CD4-positive, alpha-beta memory T cell (primary cell): ENCODE measurements at regions not wholly inside any gene's neighbourhood (a gene's known extent, or its start where the extent isn't known, plus 50 kb on each side); places are given as distances from the start of the nearest gene placed in this dataset.

Experiments
- CTCF ChIA-PET: fragments of 350-600 bp; sonication (Branson Sonifier 250); formaldehyde crosslinking; loops from one replicate; lab custom pipeline; 2021; ENCODE audit warnings: inconsistent platforms; ENCODE audit not compliant: partially characterized antibody; lab: Charles Lee
- POLR2A ChIA-PET: fragments of 350-600 bp; sonication (Branson Sonifier 250); formaldehyde crosslinking; loops from one replicate; lab custom pipeline; 2021; ENCODE audit not compliant: partially characterized antibody; lab: Charles Lee
- DNase-seq, 5 donors: peaks; one replicate each; pipeline versions ENCODE4 v3.0.0 to v3.0.0-alpha.2; 2020 to 2022; ENCODE audit warnings: mixed read lengths in 1 of 5
- H3K27ac ChIP-seq: one replicate; pipeline ENCODE4 v1.7.0; 2013; ENCODE audit warnings: low read depth, low read length
- H3K27me3 ChIP-seq: 2 replicates; pipeline ENCODE4 v1.7.0; 2013; ENCODE audit warnings: mild to moderate bottlenecking, low read length, moderate library complexity; ENCODE audit not compliant: insufficient read depth
- H3K36me3 ChIP-seq: 2 replicates; pipeline ENCODE4 v1.7.0; 2013; ENCODE audit warnings: mild to moderate bottlenecking, low read length, moderate library complexity; ENCODE audit not compliant: insufficient read depth
- H3K4me1 ChIP-seq: 2 replicates; pipeline ENCODE4 v1.7.0; 2013; ENCODE audit warnings: mild to moderate bottlenecking, low read length, moderate library complexity; ENCODE audit not compliant: insufficient read depth
- H3K4me3 ChIP-seq, 2 donors: one replicate each; pipeline ENCODE4 v1.7.0; 2013; ENCODE audit warnings: low read length in 2 of 2, mild to moderate bottlenecking in 1 of 2
- H3K9me3 ChIP-seq, 2 donors: one replicate each; pipeline ENCODE4 v1.7.0; 2013; ENCODE audit warnings: low read length in 2 of 2, control low read depth in 1 of 2; ENCODE audit not compliant: control insufficient read depth in 1 of 2
- H3K27ac Mint-ChIP-seq, 7 donors: one replicate each; pipeline ENCODE4 v1.8.0; 2020 to 2021; ENCODE audit warnings: mixed read lengths in 7 of 7, mild to moderate bottlenecking in 6 of 7, inconsistent platforms in 3 of 7, moderate library complexity in 3 of 7
- H3K27me3 Mint-ChIP-seq, 2 donors: one replicate each; pipeline ENCODE4 v1.8.0; 2020 to 2021; ENCODE audit warnings: mixed read lengths in 2 of 2
- H3K36me3 Mint-ChIP-seq, 2 donors: one replicate each; pipeline ENCODE4 v1.8.0; 2020 to 2021; ENCODE audit warnings: mixed read lengths in 2 of 2, inconsistent platforms in 1 of 2, mild to moderate bottlenecking in 1 of 2
- H3K4me1 Mint-ChIP-seq, 4 donors: one replicate each; pipeline ENCODE4 v1.8.0; 2020 to 2021; ENCODE audit warnings: mixed read lengths in 4 of 4, mild to moderate bottlenecking in 1 of 4
- H3K4me3 Mint-ChIP-seq, 8 donors: one replicate each; pipeline ENCODE4 v1.8.0; 2020 to 2021; ENCODE audit warnings: mixed read lengths in 8 of 8, mild to moderate bottlenecking in 7 of 8, moderate library complexity in 6 of 8, inconsistent platforms in 3 of 8
- H3K9me3 Mint-ChIP-seq, 8 donors: one replicate each; pipeline ENCODE4 v1.8.0; 2020 to 2021; ENCODE audit warnings: mixed read lengths in 8 of 8, mild to moderate bottlenecking in 5 of 8, inconsistent platforms in 3 of 8, moderate library complexity in 1 of 8
- intact Hi-C: fragments of 100-400 bp; cut with micrococcal nuclease; formaldehyde crosslinking; loops from one replicate; pipeline ENCODE4 v1.15.1; 2023

DNA sequence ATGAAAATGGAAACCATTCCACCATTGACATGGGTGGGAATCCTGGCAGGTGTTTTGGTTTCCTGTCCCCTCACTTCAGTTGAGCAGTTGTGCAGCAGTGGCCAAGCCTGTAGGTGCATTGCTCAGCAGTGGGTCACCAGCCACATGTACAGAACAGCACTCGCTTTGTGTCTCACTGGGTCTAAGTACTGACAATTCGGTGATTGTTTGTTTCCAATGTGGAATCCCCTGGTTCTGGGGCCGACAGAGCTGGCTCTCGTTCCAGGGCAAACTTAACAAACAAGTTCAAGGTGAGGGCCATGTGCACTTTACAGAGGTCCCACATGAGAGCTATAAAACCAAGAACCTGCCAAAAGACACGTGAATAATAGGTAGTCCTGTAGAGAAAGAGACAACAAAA lies 54.1 kb upstream of the SPATA13 start:
- intact Hi-C loops = no loop called here
- Mint-ChIP-seq H3K9me3 (peaks cover 0 to 2% (median 0%) of the 10 kb centered on the region in 8 donors), H3K36me3 (no peaks in the 10 kb centered on the region), H3K27me3 (peaks cover 3 to 9% of the 10 kb centered on the region in 2 donors), H3K27ac (no peak overlapping the region), H3K4me3 (no peak overlapping the region), H3K4me1 (no peaks in the 10 kb centered on the region)
- no peaks in the 10 kb centered on the region for H3K36me3 ChIP-seq
- no peak for DNase-seq
- POLR2A ChIA-PET = no interaction called here
- H3K27me3 ChIP-seq = no peaks in the 10 kb centered on the region
- no peaks in the 10 kb centered on the region for H3K4me1 ChIP-seq
- H3K4me3 ChIP-seq = no peak overlapping the region
- H3K27ac ChIP-seq = no peak overlapping the region
- CTCF ChIA-PET = no interaction called here
- no peaks in the 10 kb centered on the region for H3K9me3 ChIP-seq

DNA sequence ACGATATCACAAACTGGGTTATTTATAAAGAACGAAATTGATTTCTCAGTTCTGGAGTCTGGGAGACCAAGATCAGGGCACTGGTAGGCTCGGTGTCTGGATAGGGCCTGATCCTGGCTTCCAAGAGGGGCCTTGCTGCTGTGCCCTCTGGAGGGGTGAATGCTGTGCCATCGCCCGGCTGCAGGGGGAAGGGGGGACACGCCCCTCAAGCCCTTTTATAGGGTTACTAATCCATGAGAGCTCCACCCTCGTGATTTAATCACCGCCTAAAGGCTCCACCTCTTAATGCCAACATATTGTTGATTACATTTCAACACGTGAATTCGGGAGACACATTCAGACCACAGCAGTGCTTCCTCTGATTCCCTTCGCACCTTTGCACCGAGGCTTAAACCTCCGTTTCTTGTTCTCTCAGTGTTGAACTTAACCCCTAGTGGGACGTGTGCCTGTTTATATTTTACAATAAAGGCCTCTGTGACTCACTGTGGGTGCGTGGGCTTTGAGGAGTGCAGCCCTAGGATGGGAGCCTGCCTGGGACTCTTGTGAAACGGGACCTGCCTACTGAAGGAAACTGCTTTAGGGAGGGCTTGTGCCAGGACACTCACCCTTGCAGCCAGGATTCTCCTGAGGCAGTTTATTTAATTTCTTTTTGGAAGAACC lies 52.4 kb upstream of the SPATA13 start:
- DNase-seq = no peak
- Mint-ChIP-seq H3K27me3 (peaks cover 8 to 13% of the 10 kb centered on the region in 2 donors), H3K27ac (no peak overlapping the region), H3K4me1 (no peaks in the 10 kb centered on the region), H3K4me3 (no peak overlapping the region), H3K36me3 (no peaks in the 10 kb centered on the region), H3K9me3 (peaks cover 0 to 2% (median 0%) of the 10 kb centered on the region in 8 donors)
- Histone ChIP-seq H3K27me3 (no peaks in the 10 kb centered on the region), H3K9me3 (no peaks in the 10 kb centered on the region), H3K36me3 (no peaks in the 10 kb centered on the region), H3K27ac (no peak overlapping the region), H3K4me3 (no peak overlapping the region), H3K4me1 (no peaks in the 10 kb centered on the region)
- intact Hi-C loops = no loop called here
- CTCF ChIA-PET = no interaction called here
- POLR2A ChIA-PET = no interaction called here

DNA sequence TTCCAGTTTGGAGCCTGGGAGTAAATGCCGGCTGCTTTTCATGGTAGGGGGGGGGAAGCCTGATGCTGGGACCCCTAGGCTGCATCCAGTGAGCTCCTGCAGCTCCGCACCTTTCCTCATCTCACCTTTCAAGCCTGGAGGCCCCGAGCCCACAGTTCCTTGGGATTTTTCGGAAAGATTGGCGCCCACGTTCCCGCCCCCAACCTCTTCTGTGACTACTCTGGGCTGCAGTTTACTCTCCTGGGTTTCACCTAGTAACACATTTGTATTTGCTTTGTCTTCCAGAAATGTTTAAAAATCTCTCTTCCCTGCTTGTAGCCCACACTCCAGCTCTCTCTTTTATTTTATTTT lies 51.9 kb upstream of the SPATA13 start:
- H3K9me3 Mint-ChIP-seq = peaks cover 0 to 2% (median 0%) of the 10 kb centered on the region in 8 donors
- no peaks in the 10 kb centered on the region for H3K36me3 Mint-ChIP-seq
- Histone ChIP-seq H3K27me3 (no peaks in the 10 kb centered on the region), H3K9me3 (no peaks in the 10 kb centered on the region), H3K4me3 (no peak overlapping the region), H3K27ac (no peak overlapping the region), H3K36me3 (no peaks in the 10 kb centered on the region), H3K4me1 (no peaks in the 10 kb centered on the region)
- H3K4me1 Mint-ChIP-seq = no peaks in the 10 kb centered on the region
- CTCF ChIA-PET = no interaction called here
- no peak for DNase-seq
- POLR2A ChIA-PET = no interaction called here
- H3K27ac Mint-ChIP-seq = no peak overlapping the region
- intact Hi-C loops = no loop called here
- peaks cover 8 to 13% of the 10 kb centered on the region in 2 donors for H3K27me3 Mint-ChIP-seq
- H3K4me3 Mint-ChIP-seq = no peak overlapping the region

DNA sequence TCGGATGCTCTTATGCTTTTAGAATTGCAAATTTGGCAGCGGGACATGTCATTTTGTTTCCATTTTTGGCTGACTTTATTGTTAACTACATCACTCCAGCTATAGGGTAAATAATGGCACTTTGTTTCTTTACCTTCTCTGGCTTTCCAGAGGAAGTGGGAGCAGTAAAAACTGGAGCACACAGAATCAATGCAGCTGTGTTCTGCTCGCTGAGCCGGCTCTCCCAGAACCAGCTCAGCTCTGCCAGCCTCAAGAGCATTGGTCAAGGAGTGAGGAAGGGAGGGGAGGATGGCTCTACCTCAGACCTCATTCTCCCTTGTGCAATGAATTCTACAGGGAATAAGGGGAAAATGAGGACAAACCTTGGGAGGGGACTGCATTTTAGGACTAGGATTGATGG lies 50.5 kb upstream of the SPATA13 start:
- H3K9me3 Mint-ChIP-seq = peaks cover 0 to 2% (median 0%) of the 10 kb centered on the region in 8 donors
- H3K9me3 ChIP-seq = no peaks in the 10 kb centered on the region
- peaks cover 0 to 2% (median 0%) of the 10 kb centered on the region in 4 donors for H3K4me1 Mint-ChIP-seq
- H3K4me3 Mint-ChIP-seq = no peak overlapping the region
- ChIA-PET POLR2A (no interaction called here), CTCF (no interaction called here)
- DNase-seq = no peak
- H3K36me3 Mint-ChIP-seq = no peaks in the 10 kb centered on the region
- H3K27me3 Mint-ChIP-seq = peaks cover 10 to 13% of the 10 kb centered on the region in 2 donors
- no peaks in the 10 kb centered on the region for H3K4me1 ChIP-seq
- intact Hi-C loops = no loop called here
- H3K27ac Mint-ChIP-seq = no peak overlapping the region
- no peak overlapping the region for H3K27ac ChIP-seq
- no peaks in the 10 kb centered on the region for H3K27me3 ChIP-seq
- H3K4me3 ChIP-seq = no peak overlapping the region
- H3K36me3 ChIP-seq = no peaks in the 10 kb centered on the region
